HT-29 (cell line): ENCODE measurements at regions not wholly inside any gene's neighbourhood (a gene's known extent, or its start where the extent isn't known, plus 50 kb on each side); places are given as distances from the start of the nearest gene placed in this dataset.
A peak's percentile ranks its signal among the peaks of the same experiment; 100 is the strongest.

ENCODE experiments used
- DNase-seq: peaks from one replicate; pipeline ENCODE4 v3.0.0-alpha.2; 2015; ENCODE audit warnings: low spot score

- DNase-seq = peak; percentile 34
These were observed 51.4 kb upstream of the SCIN start for GRCh38 chr7:12518920-12519681.

GRCh38 chr7:12519682-12520009 lies 50.9 kb upstream of the SCIN start:
- no peak for DNase-seq
